Coronary artery (tissue), 2 donors: ENCODE measurements at regions not wholly inside any gene's neighbourhood (a gene's known extent, or its start where the extent isn't known, plus 50 kb on each side); places are given as distances from the start of the nearest gene placed in this dataset.
"Not testable (repeated sequence)": the region's sequence is repeated elsewhere in the genome, so short reads cannot be mapped to it uniquely, and the experiment has no call there.

Experiments used
- DNase-seq: peaks from one replicate; pipeline ENCODE4 v3.0.0-alpha.2; 2017; ENCODE audit warnings: low spot score
- H3K27ac ChIP-seq, 2 donors: fragments of 200-600 bp; sonication (generic); one replicate each; pipeline ENCODE4 v1.5.1; 2016 to 2019
- H3K4me3 ChIP-seq: fragments of 200-600 bp; sonication (generic); 2 replicates; pipeline ENCODE4 v1.5.1; 2016; ENCODE audit warnings: mild to moderate bottlenecking, moderate library complexity
- TF ChIP-seq, protein P1 (sequence below): fragments of 200-600 bp; sonication (generic); IDR thresholded peaks from one replicate; pipeline ENCODE4 v1.5.1; 2019; ENCODE audit warnings: antibody characterized with exemption

DNA sequence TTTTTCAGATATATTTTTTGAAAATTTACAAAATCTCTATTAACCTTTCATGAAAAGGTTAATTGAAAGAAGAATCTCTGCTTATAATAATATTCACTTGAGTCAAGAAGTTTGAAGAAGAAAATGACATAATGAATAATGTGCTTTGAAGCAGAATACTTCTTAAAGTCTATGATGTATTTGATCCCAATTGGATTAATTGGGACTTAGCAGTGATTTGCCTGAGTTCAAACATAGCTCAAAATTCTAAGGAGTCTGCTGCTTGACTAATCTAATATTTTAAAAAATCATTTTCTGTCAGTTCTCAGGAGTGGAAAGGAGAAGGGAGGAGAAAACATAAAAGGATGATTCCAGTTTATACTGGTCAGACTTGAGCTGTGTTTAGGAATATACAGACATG is 1150.4 kb upstream of the INTU start:
- no peak overlapping the region for H3K27ac ChIP-seq
- TF ChIP-seq, protein P1, sequence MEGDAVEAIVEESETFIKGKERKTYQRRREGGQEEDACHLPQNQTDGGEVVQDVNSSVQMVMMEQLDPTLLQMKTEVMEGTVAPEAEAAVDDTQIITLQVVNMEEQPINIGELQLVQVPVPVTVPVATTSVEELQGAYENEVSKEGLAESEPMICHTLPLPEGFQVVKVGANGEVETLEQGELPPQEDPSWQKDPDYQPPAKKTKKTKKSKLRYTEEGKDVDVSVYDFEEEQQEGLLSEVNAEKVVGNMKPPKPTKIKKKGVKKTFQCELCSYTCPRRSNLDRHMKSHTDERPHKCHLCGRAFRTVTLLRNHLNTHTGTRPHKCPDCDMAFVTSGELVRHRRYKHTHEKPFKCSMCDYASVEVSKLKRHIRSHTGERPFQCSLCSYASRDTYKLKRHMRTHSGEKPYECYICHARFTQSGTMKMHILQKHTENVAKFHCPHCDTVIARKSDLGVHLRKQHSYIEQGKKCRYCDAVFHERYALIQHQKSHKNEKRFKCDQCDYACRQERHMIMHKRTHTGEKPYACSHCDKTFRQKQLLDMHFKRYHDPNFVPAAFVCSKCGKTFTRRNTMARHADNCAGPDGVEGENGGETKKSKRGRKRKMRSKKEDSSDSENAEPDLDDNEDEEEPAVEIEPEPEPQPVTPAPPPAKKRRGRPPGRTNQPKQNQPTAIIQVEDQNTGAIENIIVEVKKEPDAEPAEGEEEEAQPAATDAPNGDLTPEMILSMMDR, result no peak
- DNase-seq, result no peak
- no peak overlapping the region for H3K4me3 ChIP-seq

DNA sequence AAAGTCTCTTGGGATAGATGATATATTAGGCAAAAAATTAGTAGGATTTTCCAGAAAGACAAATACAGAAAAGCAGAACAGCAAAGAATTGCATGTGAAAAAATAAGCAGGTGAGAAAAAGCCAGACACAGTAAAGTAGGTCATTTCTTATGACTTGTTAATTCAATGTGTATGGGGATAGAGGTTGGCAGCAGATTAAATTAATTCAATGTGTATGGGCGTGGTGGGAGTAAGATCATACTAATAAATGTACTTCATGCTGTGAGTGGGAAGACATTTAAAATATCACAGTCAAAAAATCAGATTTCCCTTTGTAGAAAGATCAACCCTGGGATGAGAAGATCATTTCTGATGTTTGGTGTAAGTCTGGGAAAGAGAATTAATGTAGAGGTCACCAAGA is 1146.4 kb upstream of the INTU start:
- TF ChIP-seq, protein P1, result no peak
- Histone ChIP-seq H3K4me3 (no peak overlapping the region), H3K27ac (no peak overlapping the region)
- no peak for DNase-seq

DNA sequence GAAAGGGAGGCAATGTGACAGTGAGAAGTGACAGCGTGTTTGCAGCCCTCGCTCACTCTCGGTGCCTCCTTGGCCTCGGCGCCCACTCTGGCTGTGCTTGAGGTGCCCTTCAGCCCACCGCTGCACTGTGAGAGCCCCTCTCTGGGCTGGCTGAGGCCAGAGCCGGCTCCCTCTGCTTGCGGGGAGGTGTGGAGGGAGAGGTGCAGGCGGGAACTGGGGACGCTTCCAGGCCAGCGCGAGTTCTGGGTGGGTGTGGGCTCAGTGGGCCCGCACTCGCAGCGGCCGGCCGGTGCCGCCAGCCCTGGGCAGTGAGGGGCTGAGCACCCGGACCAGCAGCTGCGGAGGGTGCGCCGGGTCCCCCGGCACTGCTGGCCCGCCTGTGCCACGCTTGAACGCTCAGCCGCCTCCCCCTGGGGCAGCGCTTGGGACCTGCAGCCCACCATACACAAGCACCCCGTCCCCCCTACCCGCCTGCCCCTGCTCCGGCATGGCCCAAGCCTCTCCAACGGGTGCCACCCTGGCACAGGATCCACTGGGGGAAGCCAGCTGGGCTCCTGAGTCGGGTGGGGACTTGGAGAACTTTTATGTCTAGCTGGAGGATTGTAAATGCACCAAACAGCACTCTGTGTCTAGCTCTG is 1142.8 kb upstream of the INTU start:
- DNase-seq, result no peak
- Histone ChIP-seq H3K4me3 (no peak overlapping the region), H3K27ac (no peak overlapping the region)
- TF ChIP-seq, protein P1, result no peak

DNA sequence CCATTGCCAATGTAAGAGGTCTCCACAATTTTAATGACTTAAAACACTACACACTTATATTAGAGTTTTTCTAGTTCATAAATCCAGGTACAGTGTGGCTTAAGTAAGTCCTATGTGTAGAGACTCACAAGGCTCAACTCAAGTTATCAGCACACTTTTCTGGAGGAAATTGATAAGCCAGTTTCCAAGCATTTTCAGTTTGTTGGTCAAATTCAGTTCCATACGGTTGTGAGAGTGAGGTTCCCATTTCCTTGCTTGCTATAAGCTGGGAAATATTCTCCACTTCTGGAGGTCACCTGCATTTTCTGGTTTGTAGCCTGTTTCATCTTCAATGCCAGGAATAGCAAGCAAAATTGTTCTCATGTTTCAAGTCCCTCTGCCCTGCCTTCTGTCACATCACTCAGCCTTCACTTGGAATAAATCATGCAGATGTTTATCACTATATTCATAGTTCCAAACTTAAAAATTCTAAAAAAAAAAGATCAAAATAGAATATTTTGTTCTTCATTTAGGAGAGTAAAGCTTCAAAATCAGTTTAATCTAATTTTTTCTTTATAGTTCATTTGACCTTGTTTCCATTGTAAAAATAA is 1137.5 kb upstream of the INTU start:
- TF ChIP-seq, protein P1, result no peak
- DNase-seq, result no peak
- no peak overlapping the region for H3K27ac ChIP-seq
- H3K4me3 ChIP-seq, result no peak overlapping the region

DNA sequence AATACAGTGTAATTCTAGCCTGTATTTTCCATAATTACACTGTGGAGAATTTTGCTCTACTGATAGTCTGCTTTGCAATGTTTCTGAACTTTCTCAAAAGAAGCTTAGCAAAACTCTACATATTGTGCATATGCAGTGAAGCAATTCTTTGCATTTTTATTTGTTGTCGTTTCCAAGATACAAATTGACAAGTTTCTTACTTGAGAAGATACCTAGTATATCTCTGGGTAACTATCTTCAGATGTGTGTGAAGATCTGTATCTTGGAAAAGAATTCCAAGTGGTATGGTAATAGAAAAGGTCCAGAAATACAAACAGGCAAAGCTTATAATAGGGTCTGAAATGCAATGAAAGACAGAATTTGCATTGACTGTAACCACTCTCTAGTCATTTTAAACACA is 1119.8 kb upstream of the INTU start:
- no peak overlapping the region for H3K4me3 ChIP-seq
- no peak for DNase-seq
- no peak overlapping the region for H3K27ac ChIP-seq
- TF ChIP-seq, protein P1, result no peak

DNA sequence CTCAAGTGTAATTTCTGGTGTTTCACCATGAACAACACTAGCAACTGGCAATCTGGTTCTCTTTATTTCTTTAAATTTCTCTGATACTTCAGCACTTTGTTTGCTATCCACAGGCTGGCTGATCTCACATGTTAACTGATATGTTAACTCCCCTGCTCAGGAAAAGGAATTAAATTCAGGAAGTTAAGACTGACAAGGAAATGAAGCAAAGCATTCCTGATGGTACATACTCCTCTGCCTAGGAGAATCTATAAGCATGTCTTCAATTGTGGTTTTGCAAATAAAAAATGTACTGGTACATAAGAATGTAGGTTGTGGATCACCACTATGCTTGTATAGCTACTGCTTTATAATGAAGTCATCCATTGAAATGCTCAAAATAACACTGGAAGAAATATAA is 1119.2 kb upstream of the INTU start:
- TF ChIP-seq, protein P1, result no peak
- Histone ChIP-seq H3K27ac (no peak overlapping the region), H3K4me3 (no peak overlapping the region)
- DNase-seq, result no peak

DNA sequence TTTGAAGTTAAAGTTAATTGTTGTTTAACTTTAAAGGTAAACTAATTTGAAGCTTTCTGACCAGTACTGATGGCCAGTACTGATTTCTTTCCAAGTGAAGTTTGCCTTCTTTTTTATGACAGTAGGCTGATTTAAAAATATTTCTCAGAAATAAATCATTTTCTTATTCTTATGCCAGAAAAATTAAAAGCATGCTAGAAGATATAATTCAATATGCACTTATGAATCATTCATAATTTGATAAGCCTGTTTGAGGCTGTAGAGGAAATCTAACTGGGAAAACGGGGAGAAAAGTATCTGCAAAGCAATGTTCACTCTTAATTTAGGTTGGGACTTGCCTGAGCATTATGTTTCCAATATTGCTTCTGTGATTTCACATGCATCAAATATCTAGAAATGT is 1112.0 kb upstream of the INTU start:
- H3K27ac ChIP-seq, result no peak overlapping the region
- DNase-seq, result no peak
- H3K4me3 ChIP-seq, result no peak overlapping the region
- TF ChIP-seq, protein P1, result no peak

DNA sequence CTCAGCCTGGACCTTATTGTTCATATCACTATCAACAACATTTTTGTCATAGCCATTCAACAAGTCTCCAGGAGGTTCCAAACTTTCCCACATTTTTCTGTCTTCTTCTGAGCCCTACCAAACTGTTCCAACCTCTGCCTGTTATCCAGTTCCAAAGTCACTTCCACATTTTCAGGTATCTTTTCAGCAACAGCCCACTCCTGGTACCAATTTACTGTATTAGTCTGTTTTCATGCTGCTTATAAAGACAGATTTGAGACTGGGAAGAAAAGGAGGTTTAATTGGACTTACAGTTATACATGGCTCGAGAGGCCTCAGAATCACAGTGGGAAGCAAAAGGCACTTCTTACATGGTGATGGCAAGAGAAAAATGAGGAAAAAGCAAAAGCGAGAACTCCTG is 1107.4 kb upstream of the INTU start:
- not testable (repeated sequence) for H3K27ac ChIP-seq, H3K4me3 ChIP-seq, DNase-seq
